ENCODE measurements at regions not wholly inside any gene's neighbourhood (a gene's known extent, or its start where the extent isn't known, plus 50 kb on each side); places are given as distances from the start of the nearest gene placed in this dataset.

GRCh38 chr4:43757147-43757546 is 691.5 kb downstream of the KCTD8 start:
- TF ChIP-seq CTCF (IDR thresholded peaks at IDR 0.05) (no peak), POLR2A (IDR thresholded peaks at IDR 0.05) (no peak), POLR2AphosphoS5 (IDR thresholded peaks at IDR 0.05) (peak; percentile 7)
